T-helper 2 cell (primary cell): ENCODE measurements at regions not wholly inside any gene's neighbourhood (a gene's known extent, or its start where the extent isn't known, plus 50 kb on each side); places are given as distances from the start of the nearest gene placed in this dataset.

ENCODE experiments used
- DNase-seq, 5 experiments: peaks; one replicate each; pipeline versions ENCODE4 v3.0.0 to v3.0.0-alpha.2; 2012 to 2022

DNA sequence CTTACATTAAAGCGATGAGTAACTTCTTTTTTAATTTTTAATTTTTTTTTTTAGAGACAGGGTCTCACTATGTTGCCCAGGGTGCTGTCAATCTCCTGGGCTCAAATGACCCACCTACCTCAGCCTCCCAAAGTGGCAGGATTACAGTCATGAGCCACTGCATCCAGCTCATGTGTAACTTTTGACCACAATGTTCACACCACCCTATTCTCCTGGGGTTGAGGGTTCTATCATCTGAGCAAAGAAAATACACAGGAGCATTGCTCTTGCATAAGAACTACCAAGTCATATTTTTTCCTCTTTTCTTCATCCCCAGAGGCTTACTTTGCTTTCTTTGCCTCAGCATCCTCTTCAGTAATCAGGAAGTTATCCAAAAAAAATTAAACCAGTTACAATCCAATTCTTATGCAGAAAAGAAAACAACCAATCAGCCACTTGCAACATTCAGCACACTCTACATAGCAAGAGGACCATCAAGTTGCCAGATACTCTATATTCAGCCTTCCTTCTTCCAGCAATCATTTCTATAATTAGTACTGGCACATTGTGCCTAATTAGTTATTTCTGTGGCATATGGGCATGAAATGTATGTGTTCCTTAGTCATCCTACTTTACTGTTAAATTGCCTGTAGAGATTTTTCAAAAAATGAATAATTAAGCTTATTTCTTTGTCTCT, 345.6 kb downstream of the AKAIN1 start:
- no peak for DNase-seq

DNA sequence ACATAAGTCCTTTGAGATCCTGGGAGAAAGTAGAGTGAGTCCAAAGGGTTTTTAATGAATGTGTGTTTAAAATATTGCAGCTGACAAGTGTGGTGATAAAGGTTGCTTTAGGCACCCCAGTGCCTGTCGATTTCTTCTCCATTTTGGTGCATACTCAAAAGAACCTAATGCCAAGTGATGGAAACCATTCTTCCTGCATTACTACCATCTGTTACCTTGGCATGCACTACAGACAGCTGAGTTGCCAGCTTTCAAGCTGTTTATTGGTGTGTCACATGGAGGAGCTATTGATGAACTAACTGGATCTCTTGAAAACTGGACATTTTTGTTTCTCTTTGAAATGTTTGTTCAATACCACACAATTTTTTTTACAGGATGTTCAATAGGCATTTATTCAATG, 350.0 kb downstream of the AKAIN1 start:
- DNase-seq = no peak

DNA sequence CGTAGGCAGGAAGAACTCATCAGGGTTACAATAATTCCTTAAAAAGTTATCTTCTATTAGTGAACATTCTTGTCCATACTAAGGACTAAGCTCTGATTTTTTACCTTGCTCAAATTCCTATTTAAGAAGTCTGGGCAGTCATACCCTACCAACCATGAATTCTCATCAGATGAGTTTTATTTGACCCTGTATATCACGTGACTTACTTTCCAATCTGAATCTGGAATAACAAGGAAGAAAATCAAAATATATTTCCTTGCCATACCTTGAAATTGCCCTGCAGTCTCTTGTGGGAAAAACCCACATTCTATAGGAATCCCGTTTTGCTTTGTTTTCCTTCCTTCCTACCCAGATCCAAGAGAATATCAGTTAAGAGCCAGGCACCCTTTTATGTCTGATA, 352.7 kb downstream of the AKAIN1 start:
- no peak for DNase-seq

DNA sequence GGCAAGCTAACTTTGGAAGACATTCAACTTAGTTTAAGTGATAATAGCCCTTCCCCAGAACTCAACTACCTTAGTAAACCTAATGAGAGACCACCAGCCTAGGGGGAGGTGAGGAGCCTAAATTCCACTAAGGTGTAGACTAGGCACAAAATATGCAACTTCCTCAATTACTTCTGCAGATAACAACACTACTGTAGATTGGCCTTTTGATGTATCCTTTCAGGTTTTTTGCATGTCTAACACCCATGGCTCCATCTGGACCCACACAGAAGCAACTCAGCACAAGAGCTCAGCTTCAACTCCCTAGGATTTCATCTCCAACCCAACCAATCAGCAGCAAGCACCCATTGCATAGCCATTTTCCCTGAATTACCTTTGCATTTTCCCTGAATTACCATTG, 353.3 kb downstream of the AKAIN1 start:
- DNase-seq = no peak

DNA sequence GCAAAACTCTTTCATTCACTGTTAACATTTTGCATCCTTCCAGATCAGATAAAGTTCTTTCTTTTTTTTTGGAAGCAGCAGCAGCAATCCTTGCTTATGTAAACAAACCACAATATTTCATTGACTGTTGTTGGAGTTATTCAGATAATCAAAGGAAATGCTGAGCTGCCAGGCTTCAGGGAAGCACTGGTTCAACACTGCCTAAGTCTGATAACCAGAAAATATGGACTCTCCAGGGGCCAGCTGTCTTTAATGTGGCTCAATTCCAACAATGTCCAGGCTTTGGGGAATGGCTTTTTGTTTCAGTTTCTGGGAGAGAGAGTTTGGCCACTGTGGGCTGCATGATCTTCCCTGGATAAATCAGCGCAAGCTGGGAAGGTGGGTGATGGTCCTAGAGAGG, 354.3 kb downstream of the AKAIN1 start:
- DNase-seq = no peak

DNA sequence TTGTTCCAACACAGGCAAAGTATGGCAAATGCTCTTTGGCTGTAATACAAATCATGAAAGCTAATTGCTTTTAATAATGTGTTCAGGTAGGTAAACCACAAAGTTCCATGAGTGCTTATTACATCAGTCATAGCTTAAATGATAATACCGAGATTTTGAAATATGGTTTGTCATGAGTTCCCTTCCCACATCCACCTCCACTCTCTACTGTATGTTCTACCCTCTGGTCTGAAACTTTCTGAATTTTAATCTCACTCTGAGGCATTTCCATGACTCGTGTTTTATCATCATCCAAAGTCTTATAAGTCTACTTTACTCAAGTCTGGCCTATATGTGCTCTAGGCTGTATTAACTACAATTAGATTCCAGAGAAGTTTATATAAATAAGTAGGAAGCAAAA, 354.8 kb downstream of the AKAIN1 start:
- DNase-seq = no peak

DNA sequence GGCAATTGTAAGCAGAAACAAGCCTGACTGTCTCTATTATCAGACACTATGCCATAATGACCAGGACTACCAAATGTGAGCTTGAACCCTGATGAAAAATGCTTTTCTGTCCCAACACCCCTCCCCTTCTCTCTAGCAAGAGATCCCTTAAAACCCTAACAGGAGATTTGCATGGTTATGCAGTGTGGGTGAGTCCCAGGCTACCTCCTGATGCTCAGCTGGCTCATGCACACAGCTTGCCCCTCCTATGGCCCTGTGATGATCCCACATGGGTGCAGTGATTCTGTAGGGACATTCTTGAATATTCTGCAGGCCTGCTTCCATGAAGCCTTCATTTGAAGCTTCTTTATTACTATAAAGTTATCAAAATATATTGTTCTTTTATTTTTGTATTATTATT, 357.4 kb downstream of the AKAIN1 start:
- no peak for DNase-seq

DNA sequence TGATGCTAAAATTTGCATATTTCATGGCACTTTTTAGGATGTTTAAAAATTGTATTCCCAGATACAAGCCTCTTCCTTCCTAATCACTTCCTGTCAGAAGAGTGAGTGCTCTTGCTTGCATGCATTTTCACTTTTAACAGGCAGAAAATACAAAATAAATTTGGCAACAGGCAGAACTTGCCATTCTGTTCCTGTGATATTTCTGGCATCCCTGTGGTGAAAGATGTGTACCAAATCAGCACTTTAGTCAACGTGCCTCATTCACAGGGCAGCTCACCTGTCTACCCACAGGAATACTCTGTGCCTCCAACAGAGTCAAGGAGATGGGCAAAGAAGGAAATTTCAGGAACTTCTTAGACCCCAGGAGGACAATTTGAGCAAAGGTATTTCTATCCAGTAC, 360.9 kb downstream of the AKAIN1 start:
- DNase-seq = no peak

DNA sequence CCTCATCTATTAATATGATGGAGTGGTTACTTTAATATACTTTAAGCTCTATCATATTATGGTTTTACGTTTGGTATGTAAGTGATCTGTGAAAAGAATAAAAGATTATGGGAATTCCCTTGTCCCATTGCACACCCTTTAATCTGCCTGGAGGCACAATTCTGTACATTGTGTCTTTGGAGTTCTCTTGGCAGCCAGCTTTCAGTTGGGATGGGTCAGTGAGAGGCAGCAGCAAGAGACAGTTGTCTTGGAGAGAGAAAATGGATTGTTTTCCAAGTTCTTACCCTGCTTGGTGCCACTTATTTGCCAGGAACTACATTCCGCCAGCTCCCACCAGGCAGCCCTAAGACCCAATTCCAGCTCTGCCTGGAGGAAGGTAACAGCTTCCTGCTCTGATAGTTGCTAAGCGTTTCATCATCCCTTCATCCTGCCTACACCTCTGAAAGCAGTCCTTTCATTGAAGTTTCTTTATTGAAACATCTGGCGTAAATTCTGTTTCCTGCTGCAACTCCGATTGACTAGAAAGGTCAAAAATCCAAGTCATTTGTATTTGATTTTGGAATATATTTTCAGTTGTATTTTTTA, 365.2 kb downstream of the AKAIN1 start:
- DNase-seq = no peak

DNA sequence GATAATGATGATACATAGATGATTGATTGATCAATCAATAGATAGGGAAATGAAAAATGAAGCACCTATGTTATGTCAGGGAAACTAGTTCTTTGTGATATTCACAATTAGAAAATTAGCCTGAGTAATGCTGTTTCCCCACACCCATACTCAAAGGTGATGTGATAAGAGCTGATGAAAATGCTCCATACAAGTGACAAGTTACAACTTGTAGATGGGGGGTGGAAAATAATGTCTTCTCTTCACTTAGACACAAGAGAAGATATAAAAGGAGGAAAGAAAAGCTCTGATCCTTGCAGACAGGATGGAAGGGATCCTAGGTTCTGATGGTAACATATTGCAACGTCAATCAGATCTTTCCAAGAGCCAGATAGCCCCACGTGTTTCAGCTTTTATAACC, 365.9 kb downstream of the AKAIN1 start:
- DNase-seq = no peak

DNA sequence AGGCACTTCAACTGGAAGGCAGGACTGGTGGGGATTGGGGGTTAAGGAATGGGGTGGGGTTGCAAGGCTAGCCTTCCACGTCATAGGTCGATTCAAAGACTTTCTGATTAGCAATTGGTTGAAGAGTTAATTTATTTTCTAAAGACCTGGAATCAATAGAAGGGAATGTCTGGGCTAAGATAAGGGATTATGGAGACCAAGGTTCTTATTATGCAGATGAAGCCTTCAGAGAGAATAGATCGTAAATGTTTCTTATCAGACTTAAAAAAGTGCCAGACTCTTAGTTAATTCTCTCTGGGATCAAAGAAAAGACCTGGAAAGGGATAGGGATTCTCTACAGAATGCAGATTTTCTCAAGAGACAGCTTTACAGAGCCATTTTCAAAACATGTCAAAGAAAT, 368.0 kb upstream of the DLGAP1 start:
- no peak for DNase-seq

DNA sequence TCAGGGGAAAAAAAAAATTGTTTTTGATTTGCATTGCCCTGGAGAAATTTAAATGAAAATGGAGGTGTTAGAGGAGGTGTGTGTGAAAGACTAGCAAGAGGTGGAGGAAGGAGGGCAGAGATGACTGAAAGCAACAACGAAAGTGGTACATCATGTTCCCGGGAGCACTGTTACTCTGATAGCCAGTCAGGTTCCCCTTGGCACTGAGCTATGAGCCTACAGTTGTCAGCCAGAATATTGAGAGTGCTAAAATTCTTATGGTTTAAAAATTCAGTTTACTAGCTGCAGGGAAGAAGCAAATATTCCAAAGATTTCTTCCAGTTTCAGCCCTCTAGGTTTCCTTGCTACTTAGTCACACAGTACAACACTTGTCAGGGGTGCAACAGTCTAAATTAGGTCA, 366.7 kb upstream of the DLGAP1 start:
- no peak for DNase-seq

DNA sequence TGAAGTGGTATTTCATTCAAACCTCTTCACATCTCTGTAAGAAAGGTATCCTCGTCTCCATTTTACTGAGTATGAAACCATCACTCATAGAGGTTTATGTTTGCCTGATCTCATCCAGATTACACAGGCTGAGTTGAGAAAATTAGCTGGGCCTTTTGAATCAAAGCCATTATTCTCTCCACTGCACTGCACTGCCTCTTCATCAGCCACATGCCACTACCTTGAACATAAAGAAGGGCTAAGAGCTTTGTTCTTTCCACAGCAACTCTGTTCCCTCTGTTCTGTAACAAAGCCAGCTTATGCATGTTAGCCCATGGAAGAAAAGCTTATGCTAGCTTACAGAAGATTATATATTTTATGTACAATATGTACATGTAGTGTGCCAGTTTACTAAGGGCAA, 362.6 kb upstream of the DLGAP1 start:
- DNase-seq = no peak

DNA sequence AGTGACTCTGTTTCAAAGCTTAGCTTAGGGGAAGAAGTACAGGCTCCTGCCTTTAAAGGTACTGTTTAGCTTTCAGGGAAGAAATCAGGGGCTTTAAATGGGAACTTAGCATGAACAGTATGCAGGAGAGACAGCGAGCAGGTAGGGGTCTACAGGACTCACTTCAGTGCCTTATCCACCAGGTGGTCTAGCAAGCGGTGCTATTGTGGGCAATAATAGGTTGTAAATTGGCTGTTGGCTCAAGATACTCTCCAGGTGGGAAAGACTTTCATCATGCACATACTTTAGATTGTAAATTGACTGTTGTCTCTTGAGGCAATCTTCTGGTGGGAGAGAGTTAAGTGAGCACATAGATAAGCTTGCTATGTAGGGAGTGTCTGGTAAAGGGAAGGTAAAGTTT, 358.6 kb upstream of the DLGAP1 start:
- no peak for DNase-seq

DNA sequence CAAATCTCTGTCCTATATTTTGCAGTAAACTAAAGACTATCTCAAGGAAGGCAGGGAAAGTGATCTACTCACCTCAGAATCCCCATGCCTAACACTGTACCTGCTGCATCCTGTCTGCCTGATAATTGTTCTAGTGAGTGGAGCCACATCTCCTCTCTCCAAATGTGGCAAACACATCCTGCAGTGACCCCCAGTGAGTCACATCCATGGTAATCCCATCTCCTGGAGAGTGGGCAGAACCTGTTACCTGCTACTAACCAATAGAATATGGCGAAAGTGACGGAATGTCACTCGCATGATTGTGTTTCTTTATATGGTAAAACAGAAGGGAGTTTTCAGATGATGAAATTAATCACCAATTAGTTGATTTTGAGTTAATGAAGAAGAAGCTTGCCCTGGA, 353.8 kb upstream of the DLGAP1 start:
- DNase-seq = no peak

DNA sequence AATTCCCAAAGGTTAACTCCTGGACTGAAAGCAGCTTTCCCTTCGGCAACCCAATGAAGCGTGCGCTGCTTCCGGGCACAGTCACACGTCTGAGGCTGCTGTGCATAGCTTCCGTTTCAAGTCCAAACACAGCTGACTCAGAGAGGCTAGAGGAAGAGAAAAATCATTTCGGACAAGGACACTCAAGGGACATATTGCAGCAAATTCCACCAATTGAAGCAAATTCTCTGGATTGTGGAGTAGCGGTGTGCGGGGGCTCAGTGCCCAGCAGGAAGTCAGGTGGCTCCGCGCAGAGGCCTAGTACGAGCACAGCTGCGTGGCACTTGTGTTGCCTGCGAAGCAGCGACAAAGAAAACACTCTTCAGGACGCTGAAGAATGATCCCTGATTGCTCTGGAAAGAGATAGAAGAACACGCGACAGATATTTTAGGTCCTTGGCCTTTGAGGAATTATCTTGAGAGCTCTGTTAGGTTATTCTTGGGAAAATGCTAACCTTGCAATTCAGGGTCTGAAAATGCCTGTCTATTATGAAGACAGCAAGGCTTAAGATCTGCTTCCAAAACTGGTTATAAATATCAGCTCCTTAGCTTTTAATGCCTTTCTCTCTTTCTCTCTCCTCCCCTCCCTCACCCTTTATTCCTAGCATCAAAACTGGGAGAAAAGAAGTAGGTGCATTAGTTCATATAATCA, 352.6 kb upstream of the DLGAP1 start:
- DNase-seq = no peak

DNA sequence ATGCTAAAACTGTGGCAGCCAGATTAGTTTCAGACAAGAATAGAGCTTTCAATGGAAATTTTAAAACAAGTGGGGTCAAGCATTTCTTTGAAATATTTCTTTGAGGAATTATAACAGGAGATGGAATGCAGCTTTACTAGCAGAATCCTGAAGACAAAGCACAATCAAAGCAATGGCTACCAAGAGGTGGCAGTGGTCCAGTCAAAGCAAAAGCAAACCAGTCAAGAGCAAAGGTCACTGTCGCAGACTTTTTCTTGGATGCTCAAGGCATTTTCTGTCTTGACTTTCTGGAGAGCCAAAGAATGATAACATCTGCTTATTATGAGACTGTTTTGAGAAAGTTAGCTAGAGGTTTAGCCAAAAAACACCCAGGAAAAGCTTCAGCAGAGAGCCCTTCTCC, 351.2 kb upstream of the DLGAP1 start:
- no peak for DNase-seq

DNA sequence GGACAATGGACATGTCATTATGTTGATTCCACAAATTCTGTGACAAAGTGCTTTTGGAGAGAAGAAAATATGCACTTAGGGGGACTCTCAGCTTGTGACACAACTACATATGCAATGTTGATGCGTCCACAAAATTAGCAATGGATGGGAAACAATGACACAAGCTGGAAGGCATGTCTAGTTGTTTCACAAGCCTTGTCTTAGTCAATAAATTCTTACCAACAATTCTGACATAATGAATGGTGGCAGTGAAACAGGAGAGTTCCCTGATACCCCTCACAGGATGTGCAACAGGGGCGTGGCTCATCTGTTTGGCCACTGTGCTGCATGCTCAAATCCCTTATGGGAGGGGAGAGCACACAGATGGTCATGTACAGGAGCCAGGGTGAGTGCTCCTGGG, 347.2 kb upstream of the DLGAP1 start:
- no peak for DNase-seq

DNA sequence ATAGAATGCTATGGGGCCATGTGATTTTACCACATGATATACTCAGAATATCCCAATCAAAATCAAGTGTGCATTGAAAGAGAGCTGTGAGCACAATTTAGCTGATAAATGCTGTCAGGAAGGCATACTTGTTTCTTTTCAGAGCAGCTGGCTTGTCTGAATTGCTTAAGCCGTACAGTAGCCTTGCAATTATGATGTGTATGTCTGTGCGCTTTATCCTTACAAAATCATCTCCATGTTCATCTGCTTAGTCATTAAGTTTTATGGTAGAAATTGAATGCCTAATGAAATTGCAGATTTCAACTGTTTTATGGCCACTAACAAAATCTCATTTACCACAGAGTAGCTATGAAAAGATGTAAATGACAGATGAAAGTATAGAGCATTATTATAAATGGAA, 346.0 kb upstream of the DLGAP1 start:
- no peak for DNase-seq

DNA sequence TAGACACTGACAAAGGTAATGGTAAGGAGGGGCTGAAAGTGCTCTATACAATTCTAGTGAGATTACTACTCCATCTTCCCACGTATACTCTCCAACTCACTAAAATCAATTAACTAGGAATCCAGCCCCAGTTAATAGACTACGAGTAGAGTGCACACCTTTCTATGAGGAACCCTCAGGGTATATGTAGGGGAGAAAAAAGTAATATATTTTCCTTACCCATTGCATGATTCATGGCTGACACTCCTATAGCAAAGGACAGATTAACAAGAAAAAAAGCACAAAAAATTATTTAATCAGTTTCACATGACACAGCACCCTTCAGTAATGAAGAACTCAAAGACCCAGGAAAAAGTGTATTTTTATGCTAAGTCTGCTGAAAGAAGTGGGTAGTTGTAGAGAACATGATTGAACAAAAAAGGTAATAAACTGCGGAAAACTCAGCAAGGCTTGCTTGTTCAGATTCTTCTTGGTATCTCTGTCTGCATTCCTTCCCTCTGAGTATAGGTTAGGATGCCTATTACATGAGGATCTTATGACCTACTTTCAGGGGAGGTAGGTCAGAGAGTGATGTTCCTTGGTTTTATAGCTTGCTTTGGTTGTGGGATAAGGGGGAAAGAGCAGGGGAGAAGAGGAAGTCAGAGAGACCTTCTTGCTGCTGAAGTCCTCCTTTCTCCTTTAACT, 342.0 kb upstream of the DLGAP1 start:
- no peak for DNase-seq

DNA sequence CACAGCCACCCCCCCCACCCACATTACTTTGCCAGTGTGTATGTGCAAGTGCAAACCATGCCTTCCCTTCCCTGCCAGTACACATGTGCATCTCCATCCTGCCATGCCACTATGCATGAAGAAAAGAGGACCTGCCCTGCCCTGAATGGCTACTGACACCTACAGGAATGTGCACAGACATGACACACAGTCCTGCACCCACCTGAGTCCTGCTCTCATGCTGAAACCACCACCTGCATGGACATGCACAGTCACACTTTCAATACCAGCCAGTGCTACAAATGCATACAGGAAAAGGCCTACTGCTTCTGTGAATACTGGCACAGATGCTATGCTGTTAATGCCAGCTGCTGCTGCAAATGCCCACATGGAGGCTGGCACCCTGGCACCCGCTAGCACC, 334.4 kb upstream of the DLGAP1 start:
- DNase-seq = no peak

DNA sequence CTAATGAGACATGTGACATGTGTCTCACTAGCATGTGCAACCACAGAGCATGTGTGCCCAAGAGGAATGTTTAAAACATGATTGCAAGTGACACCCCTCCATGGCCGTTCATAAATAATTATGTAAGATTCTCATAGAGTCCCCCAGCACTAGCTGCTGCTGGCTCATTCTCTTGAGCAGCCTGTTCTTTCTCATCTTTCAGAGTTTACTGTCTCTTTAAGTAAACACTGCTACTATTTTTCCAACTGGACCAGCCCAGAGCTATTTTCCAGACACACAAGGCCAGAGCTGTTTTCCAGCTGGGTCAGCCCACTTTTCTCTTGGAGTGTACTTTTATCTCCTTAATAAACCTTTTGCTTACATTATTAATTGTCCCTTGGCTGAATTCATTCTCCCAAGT, 326.8 kb upstream of the DLGAP1 start:
- no peak for DNase-seq

DNA sequence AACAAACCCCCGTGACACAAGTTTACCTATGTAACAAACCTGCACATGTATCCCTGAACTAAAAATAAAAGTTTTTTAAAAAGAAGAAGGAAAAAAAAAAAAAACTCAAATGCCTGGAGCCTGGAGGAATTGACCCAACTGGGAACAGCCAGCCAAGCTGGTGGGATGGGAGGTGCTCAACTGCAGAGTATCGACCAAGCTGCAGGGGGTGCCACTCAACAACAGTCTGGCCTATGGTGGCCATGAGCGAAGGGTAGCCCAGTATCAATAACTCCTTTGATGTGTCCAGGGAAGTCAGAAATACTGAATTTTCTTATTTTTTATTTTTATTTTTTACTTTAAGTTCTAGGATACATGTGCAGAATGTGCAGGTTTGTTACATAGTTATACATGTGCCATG, 310.3 kb upstream of the DLGAP1 start:
- no peak for DNase-seq

DNA sequence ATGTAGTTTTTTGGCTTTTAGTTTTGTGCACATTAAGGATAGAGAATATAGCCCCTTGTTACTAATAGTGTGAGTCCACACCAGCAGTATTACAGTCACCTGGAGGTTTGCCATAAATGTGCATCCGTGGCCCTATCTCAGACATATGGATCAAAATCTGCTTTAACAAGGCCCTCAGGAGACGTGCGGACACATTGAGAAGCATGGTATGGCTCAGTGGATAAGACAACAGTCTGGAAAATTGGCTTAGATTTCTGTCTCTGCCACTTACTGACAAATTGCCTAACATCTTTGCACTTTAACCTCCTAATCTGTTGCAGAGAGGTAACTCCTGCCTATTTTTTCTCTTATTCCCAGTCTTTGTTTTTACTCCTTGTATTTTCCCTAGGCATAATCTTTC, 307.2 kb upstream of the DLGAP1 start:
- DNase-seq = no peak
